B cell (primary cell): ENCODE measurements at regions not wholly inside any gene's neighbourhood (a gene's known extent, or its start where the extent isn't known, plus 50 kb on each side); places are given as distances from the start of the nearest gene placed in this dataset.

Source experiments
- ATAC-seq: fragments of 200-7000 bp; cut with Tn5 transposase; one replicate; pipeline ENCODE4 v1.10.0; 2021; ENCODE audit warnings: low read depth, mild to moderate bottlenecking, moderate number of reproducible peaks, moderate library complexity
- CTCF ChIA-PET: fragments of 350-600 bp; sonication (Branson Sonifier 250); formaldehyde crosslinking; loops from one replicate; lab custom pipeline; 2021; ENCODE audit warnings: antibody characterized with exemption, inconsistent platforms; lab: Charles Lee
- POLR2A ChIA-PET: fragments of 350-600 bp; sonication (Branson Sonifier 250); formaldehyde crosslinking; loops from one replicate; lab custom pipeline; 2021; ENCODE audit warnings: antibody characterized with exemption; lab: Charles Lee
- DNase-seq: peaks from one replicate; pipeline ENCODE4 v3.0.0; 2013
- H2AFZ ChIP-seq: 2 replicates; pipeline ENCODE4 v1.6.1; 2012; ENCODE audit warnings: mild to moderate bottlenecking, low read depth, low read length; ENCODE audit not compliant: insufficient read depth, poor library complexity, severe bottlenecking
- H3K27ac ChIP-seq, 2 donors: 1 replicate in 1 of 2; 2 replicates in 1 of 2; pipeline ENCODE4 v1.5.1; 2012 to 2013; ENCODE audit warnings: low read length in 2 of 2, mild to moderate bottlenecking in 2 of 2, moderate library complexity in 1 of 2
- H3K27me3 ChIP-seq, 4 experiments: fragments of 200-600 bp in 1 of 4; sonication (generic) in 1 of 4; replicated peaks in 1 of 4; 1 replicate in 2 of 4; 2 replicates in 2 of 4; pipeline versions ENCODE4 v1.6.1 to v1.7.0; 2013 to 2016; ENCODE audit warnings: low read length in 3 of 4, mild to moderate bottlenecking in 2 of 4, mixed read lengths in 1 of 4, moderate library complexity in 1 of 4; ENCODE audit not compliant: insufficient read depth in 4 of 4, control insufficient read depth in 3 of 4; ENCODE audit errors: control extremely low read depth in 1 of 4
- H3K36me3 ChIP-seq, 2 experiments: replicated peaks in 1 of 2; 1 replicate in 1 of 2; 2 replicates in 1 of 2; pipeline versions ENCODE4 v1.6.1 to v1.7.1; 2013; ENCODE audit warnings: low read length in 1 of 2; ENCODE audit not compliant: insufficient read depth in 2 of 2, control insufficient read depth in 1 of 2; ENCODE audit errors: control extremely low read depth in 1 of 2, extremely low read depth in 1 of 2
- H3K4me1 ChIP-seq, 2 donors: fragments of 200-600 bp in 1 of 2; sonication (generic) in 1 of 2; 1 replicate in 1 of 2; 2 replicates in 1 of 2; pipeline versions ENCODE4 v1.5.1 to v1.6.1; 2013 to 2017; ENCODE audit warnings: low read length in 2 of 2; ENCODE audit not compliant: control insufficient read depth in 2 of 2, insufficient read depth in 2 of 2
- H3K4me2 ChIP-seq: replicated peaks from 2 replicates; pipeline ENCODE3; 2012; ENCODE audit warnings: mild to moderate bottlenecking, low read depth, low read length; ENCODE audit not compliant: poor library complexity, severe bottlenecking
- H3K4me3 ChIP-seq, 5 experiments: fragments of 200-600 bp in 1 of 5; sonication (generic) in 1 of 5; 1 replicate in 3 of 5; 2 replicates in 2 of 5; pipeline versions ENCODE4 v1.5.1 to v1.7.0; 2011 to 2016; ENCODE audit warnings: low read length in 4 of 5, mild to moderate bottlenecking in 4 of 5, low read depth in 2 of 5, control low read depth in 1 of 5, moderate library complexity in 1 of 5; ENCODE audit not compliant: insufficient read depth in 1 of 5; ENCODE audit errors: control extremely low read depth in 1 of 5, extremely low read depth in 1 of 5
- H3K79me2 ChIP-seq: fragments of 200-600 bp; sonication (generic); one replicate; pipeline ENCODE4 v1.6.0; 2016; ENCODE audit warnings: low read length; ENCODE audit not compliant: control insufficient read depth, insufficient read depth
- H3K9ac ChIP-seq: fragments of 200-600 bp; sonication (generic); 2 replicates; pipeline ENCODE4 v1.6.1; 2017; ENCODE audit warnings: mild to moderate bottlenecking, low read length, moderate library complexity
- H3K9me3 ChIP-seq, 3 donors: one replicate each; pipeline versions ENCODE4 v1.6.1 to v1.7.1; 2013; ENCODE audit warnings: low read length in 2 of 3; ENCODE audit not compliant: control insufficient read depth in 2 of 3, insufficient read depth in 1 of 3; ENCODE audit errors: control extremely low read depth in 1 of 3
- H4K20me1 ChIP-seq: 2 replicates; pipeline ENCODE4 v1.6.0; 2012; ENCODE audit warnings: mild to moderate bottlenecking, low read length; ENCODE audit not compliant: insufficient read depth, control insufficient read depth, poor library complexity, severe bottlenecking
- H3K27ac Mint-ChIP-seq: one replicate; pipeline ENCODE4 v1.8.0; 2021; ENCODE audit warnings: mixed read lengths
- H3K27me3 Mint-ChIP-seq: one replicate; pipeline ENCODE4 v1.8.0; 2021; ENCODE audit warnings: mixed read lengths
- H3K4me1 Mint-ChIP-seq: one replicate; pipeline ENCODE4 v1.8.0; 2021; ENCODE audit warnings: mixed read lengths
- H3K4me3 Mint-ChIP-seq: one replicate; pipeline ENCODE4 v1.8.0; 2021; ENCODE audit warnings: mixed read lengths
- H3K9me3 Mint-ChIP-seq: one replicate; pipeline ENCODE4 v1.8.0; 2022; ENCODE audit warnings: mixed read lengths; ENCODE audit not compliant: insufficient read depth
- EZH2 ChIP-seq: IDR thresholded peaks from 2 replicates; pipeline ENCODE4 v1.6.1; 2012; ENCODE audit warnings: borderline replicate concordance, low read depth, mild to moderate bottlenecking, moderate library complexity, low read length; ENCODE audit not compliant: insufficient read depth, poor library complexity, severe bottlenecking
- WGBS: methylation state at CpG from one replicate; pipeline ENCODE4 v1.1.5; 2013; ENCODE audit warnings: missing lambda C conversion rate; ENCODE audit not compliant: insufficient coverage; 5-methylcytosine and 5-hydroxymethylcytosine counted together
- intact Hi-C: fragments of 100-400 bp; cut with micrococcal nuclease; formaldehyde crosslinking; loops from one replicate; pipeline ENCODE4 v1.10.0; 2022
- TF ChIP-seq, protein P1 (sequence below): fragments of 200-600 bp; IDR thresholded peaks from one replicate; pipeline ENCODE4 v1.8.0; 2022; ENCODE audit warnings: antibody characterized with exemption, mild to moderate bottlenecking

DNA sequence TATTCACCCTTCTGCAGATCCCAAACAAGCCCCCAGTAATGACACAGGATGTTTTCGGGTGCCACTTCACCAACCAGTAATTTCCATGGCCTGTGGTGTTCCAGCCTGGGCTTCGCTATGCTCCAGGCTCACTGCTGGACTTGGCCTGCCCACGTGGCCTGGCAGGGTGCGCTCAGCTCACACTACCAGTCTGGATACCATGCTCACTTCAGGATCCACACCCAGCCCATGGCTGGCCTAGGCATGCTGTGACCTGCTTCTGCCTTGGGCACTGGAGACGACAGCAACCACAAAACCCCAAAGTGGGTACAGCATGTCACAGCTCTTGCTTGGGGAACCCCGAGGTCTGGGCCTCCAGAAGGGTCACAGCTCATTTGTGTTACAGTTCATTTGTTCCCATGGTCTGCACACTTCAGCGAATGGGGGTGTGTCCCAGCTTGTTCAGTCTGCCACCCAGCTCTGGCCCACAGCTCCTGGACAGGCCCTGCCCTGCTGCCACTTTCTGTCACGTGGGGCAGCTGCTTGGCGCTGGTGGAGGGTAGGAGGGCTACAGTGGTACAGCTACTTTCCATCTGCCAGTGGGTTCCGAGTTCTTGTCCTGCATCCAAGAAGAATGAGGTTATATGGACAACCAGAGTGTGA lies 650.8 kb downstream of the MCTP2 start:
- intact Hi-C loops = no loop called here
- Histone ChIP-seq H2AFZ (no peak overlapping the region), H3K4me3 (no peak overlapping the region), H3K27me3 (no peaks in the 10 kb centered on the region), H3K79me2 (no peaks in the 10 kb centered on the region), H3K4me2 (no peak overlapping the region), H4K20me1 (no peaks in the 10 kb centered on the region), H3K4me1 (no peaks in the 10 kb centered on the region), H3K27ac (no peak overlapping the region), H3K36me3 (no peaks in the 10 kb centered on the region), H3K9ac (no peak overlapping the region), H3K9me3 (peaks cover 0 to 8% (median 1%) of the 10 kb centered on the region in 3 donors)
- CTCF ChIA-PET = no interaction called here
- H3K4me3 Mint-ChIP-seq = no peak overlapping the region
- no peak overlapping the region for H3K27ac Mint-ChIP-seq
- DNase-seq (no peak), ATAC-seq (no peak)
- H3K9me3 Mint-ChIP-seq = peaks cover 5% of the 10 kb centered on the region
- 87% methylated on average over 10 of the region's 10 CpGs for WGBS
- POLR2A ChIA-PET = no interaction called here
- H3K27me3 Mint-ChIP-seq = no peaks in the 10 kb centered on the region
- H3K4me1 Mint-ChIP-seq = no peaks in the 10 kb centered on the region
- TF ChIP-seq, protein P1, sequence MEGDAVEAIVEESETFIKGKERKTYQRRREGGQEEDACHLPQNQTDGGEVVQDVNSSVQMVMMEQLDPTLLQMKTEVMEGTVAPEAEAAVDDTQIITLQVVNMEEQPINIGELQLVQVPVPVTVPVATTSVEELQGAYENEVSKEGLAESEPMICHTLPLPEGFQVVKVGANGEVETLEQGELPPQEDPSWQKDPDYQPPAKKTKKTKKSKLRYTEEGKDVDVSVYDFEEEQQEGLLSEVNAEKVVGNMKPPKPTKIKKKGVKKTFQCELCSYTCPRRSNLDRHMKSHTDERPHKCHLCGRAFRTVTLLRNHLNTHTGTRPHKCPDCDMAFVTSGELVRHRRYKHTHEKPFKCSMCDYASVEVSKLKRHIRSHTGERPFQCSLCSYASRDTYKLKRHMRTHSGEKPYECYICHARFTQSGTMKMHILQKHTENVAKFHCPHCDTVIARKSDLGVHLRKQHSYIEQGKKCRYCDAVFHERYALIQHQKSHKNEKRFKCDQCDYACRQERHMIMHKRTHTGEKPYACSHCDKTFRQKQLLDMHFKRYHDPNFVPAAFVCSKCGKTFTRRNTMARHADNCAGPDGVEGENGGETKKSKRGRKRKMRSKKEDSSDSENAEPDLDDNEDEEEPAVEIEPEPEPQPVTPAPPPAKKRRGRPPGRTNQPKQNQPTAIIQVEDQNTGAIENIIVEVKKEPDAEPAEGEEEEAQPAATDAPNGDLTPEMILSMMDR = no peak
- no peak for TF ChIP-seq EZH2

DNA sequence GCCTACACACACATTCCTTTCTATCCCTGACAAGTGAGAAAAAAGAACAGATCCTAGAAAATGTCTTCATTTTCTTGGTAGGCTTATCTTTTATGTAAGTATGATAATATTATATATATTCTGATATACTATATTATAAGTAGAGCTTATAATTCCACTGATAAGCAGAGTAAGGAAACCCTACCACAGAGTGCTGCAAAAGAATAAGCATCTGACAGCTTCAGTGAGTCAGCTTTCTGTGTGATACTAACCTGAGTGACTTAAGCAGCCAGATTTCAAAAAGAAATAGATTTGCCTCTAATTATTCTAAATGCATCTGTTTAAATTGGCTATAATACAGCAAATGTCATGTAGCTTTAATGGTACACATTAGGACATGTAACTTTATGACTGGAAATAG lies 656.0 kb downstream of the MCTP2 start:
- Mint-ChIP-seq H3K9me3 (peaks cover 2% of the 10 kb centered on the region), H3K27me3 (no peaks in the 10 kb centered on the region), H3K4me3 (no peak overlapping the region), H3K27ac (no peak overlapping the region), H3K4me1 (no peaks in the 10 kb centered on the region)
- Histone ChIP-seq H3K4me2 (no peak overlapping the region), H3K9me3 (peaks cover 0 to 2% (median 0%) of the 10 kb centered on the region in 3 donors), H3K36me3 (no peaks in the 10 kb centered on the region), H3K27me3 (no peaks in the 10 kb centered on the region), H3K9ac (no peak overlapping the region), H3K79me2 (no peaks in the 10 kb centered on the region), H3K4me3 (no peak overlapping the region), H3K4me1 (no peaks in the 10 kb centered on the region), H4K20me1 (no peaks in the 10 kb centered on the region), H3K27ac (no peak overlapping the region), H2AFZ (no peak overlapping the region)
- POLR2A ChIA-PET = no interaction called here
- intact Hi-C loops = no loop called here
- TF ChIP-seq, protein P1 = no peak
- no peak for TF ChIP-seq EZH2
- ATAC-seq = no peak
- CTCF ChIA-PET = no interaction called here
- no peak for DNase-seq
